ENCODE measurements at regions not wholly inside any gene's neighbourhood (a gene's known extent, or its start where the extent isn't known, plus 50 kb on each side); places are given as distances from the start of the nearest gene placed in this dataset.

- TF ChIP-seq CTCF (IDR thresholded peaks at IDR 0.05; ENCODE audit: unreplicated experiment) = no peak
- H3K27ac Mint-ChIP-seq (ENCODE audit: unreplicated experiment) = no peak overlapping the region
- no TSS peak for BruUV-seq (replicated peaks)
- no peaks in the 10 kb centered on the region for H3K9me3 Mint-ChIP-seq (ENCODE audit: low read depth, unreplicated experiment)
- H3K4me3 Mint-ChIP-seq (ENCODE audit: low read depth, unreplicated experiment) = no peak overlapping the region
- H3K36me3 Mint-ChIP-seq (ENCODE audit: insufficient read depth, unreplicated experiment) = no peaks in the 10 kb centered on the region
- CTCF ChIA-PET = no interaction called here
- peaks cover 97% of the 10 kb centered on the region for H3K27me3 Mint-ChIP-seq (ENCODE audit: unreplicated experiment)
- intact Hi-C loops (cut with micrococcal nuclease; ENCODE audit: unreplicated experiment) = no loop called here
- no peaks in the 10 kb centered on the region for H3K4me1 Mint-ChIP-seq (ENCODE audit: low read depth, unreplicated experiment)
- no peak for DNase-seq
Measured at GRCh38 chr1:38476111-38476849, 383.3 kb downstream of the RRAGC start.

GRCh38 chr1:38475624-38476005, 384.0 kb downstream of the RRAGC start:
- peaks cover 96% of the 10 kb centered on the region for H3K27me3 Mint-ChIP-seq (ENCODE audit: unreplicated experiment)
- TF ChIP-seq CTCF (IDR thresholded peaks at IDR 0.05; ENCODE audit: unreplicated experiment) = no peak
- no TSS peak for BruUV-seq (replicated peaks)
- intact Hi-C loops (cut with micrococcal nuclease; ENCODE audit: unreplicated experiment) = no loop called here
- H3K27ac Mint-ChIP-seq (ENCODE audit: unreplicated experiment) = no peak overlapping the region
- H3K4me1 Mint-ChIP-seq (ENCODE audit: low read depth, unreplicated experiment) = no peaks in the 10 kb centered on the region
- DNase-seq = no peak
- no peaks in the 10 kb centered on the region for H3K36me3 Mint-ChIP-seq (ENCODE audit: insufficient read depth, unreplicated experiment)
- H3K4me3 Mint-ChIP-seq (ENCODE audit: low read depth, unreplicated experiment) = no peak overlapping the region
- no peaks in the 10 kb centered on the region for H3K9me3 Mint-ChIP-seq (ENCODE audit: low read depth, unreplicated experiment)
- CTCF ChIA-PET = no interaction called here

- no peaks in the 10 kb centered on the region for H3K4me1 Mint-ChIP-seq (ENCODE audit: low read depth, unreplicated experiment)
- CTCF ChIA-PET = no interaction called here
- no peak overlapping the region for H3K27ac Mint-ChIP-seq (ENCODE audit: unreplicated experiment)
- H3K9me3 Mint-ChIP-seq (ENCODE audit: low read depth, unreplicated experiment) = no peaks in the 10 kb centered on the region
- intact Hi-C loops (cut with micrococcal nuclease; ENCODE audit: unreplicated experiment) = no loop called here
- H3K4me3 Mint-ChIP-seq (ENCODE audit: low read depth, unreplicated experiment) = no peak overlapping the region
- no peak for TF ChIP-seq CTCF (IDR thresholded peaks at IDR 0.05; ENCODE audit: unreplicated experiment)
- peaks cover 90% of the 10 kb centered on the region for H3K27me3 Mint-ChIP-seq (ENCODE audit: unreplicated experiment)
- no TSS peak for BruUV-seq (replicated peaks)
- no peak for DNase-seq
- no peaks in the 10 kb centered on the region for H3K36me3 Mint-ChIP-seq (ENCODE audit: insufficient read depth, unreplicated experiment)
Measured at GRCh38 chr1:38474738-38475623, 384.6 kb downstream of the RRAGC start.

- intact Hi-C loops (cut with micrococcal nuclease; ENCODE audit: unreplicated experiment) = no loop called here
Measured at GRCh38 chr1:38466487-38466886, 393.1 kb downstream of the RRAGC start.

More at GRCh38 chr1:38466487-38466886, 393.1 kb downstream of the RRAGC start:
- BruUV-seq (replicated peaks) = no TSS peak
- CTCF ChIA-PET = interaction anchor here (0.6 kb wide), 1 partner anchor 15 kb away, joined by 6 read pairs; no protein-coding TSS in a partner anchor
- Mint-ChIP-seq H3K9me3 (ENCODE audit: low read depth, unreplicated experiment) (no peaks in the 10 kb centered on the region), H3K27ac (ENCODE audit: unreplicated experiment) (no peak overlapping the region), H3K36me3 (ENCODE audit: insufficient read depth, unreplicated experiment) (no peaks in the 10 kb centered on the region), H3K27me3 (ENCODE audit: unreplicated experiment) (peaks cover 65% of the 10 kb centered on the region), H3K4me1 (ENCODE audit: low read depth, unreplicated experiment) (no peaks in the 10 kb centered on the region), H3K4me3 (ENCODE audit: low read depth, unreplicated experiment) (no peak overlapping the region)
- TF ChIP-seq CTCF (IDR thresholded peaks at IDR 0.05; ENCODE audit: unreplicated experiment) = no peak
- DNase-seq = no peak

All from Calu3 (cell line).